Sigmoid colon (tissue), 6 donors: ENCODE measurements at regions not wholly inside any gene's neighbourhood (a gene's known extent, or its start where the extent isn't known, plus 50 kb on each side); places are given as distances from the start of the nearest gene placed in this dataset.

Experiments used
- DNase-seq: peaks from one replicate; pipeline ENCODE4 v3.0.0-alpha.2; 2019
- H3K27ac ChIP-seq, 4 donors: fragments of 200-600 bp; sonication (generic); one replicate each; pipeline ENCODE4 v1.5.1; 2016 to 2019; ENCODE audit warnings: mild to moderate bottlenecking in 1 of 4
- H3K27me3 ChIP-seq, 3 donors: fragments of 200-600 bp; sonication (generic); one replicate each; pipeline ENCODE4 v1.5.1; 2019; ENCODE audit warnings: mild to moderate bottlenecking in 1 of 3
- H3K36me3 ChIP-seq, 4 donors: fragments of 200-600 bp; sonication (generic); one replicate each; pipeline ENCODE4 v1.5.1; 2016 to 2019
- H3K4me1 ChIP-seq, 4 donors: fragments of 200-600 bp; sonication (generic); one replicate each; pipeline ENCODE4 v1.5.1; 2017 to 2019
- H3K4me3 ChIP-seq, 4 donors: fragments of 200-600 bp; sonication (generic); one replicate each; pipeline ENCODE4 v1.5.1; 2017 to 2019; ENCODE audit warnings: mild to moderate bottlenecking in 2 of 4, moderate library complexity in 1 of 4
- H3K9me3 ChIP-seq, 4 donors: fragments of 200-600 bp in 3 of 4; sonication (generic) in 3 of 4; one replicate each; pipeline versions ENCODE4 v1.5.1 to v1.6.1; 2013 to 2019
- CTCF ChIP-seq, 4 experiments: fragments of 450-650 bp in 3 of 4; fragments of 200-600 bp in 1 of 4; IDR thresholded peaks; one replicate each; pipeline ENCODE4 v1.5.1; 2016 to 2019; ENCODE audit warnings: antibody characterized with exemption in 4 of 4, mild to moderate bottlenecking in 3 of 4, moderate library complexity in 2 of 4
- EP300 ChIP-seq, 4 donors: sonication (generic); formaldehyde crosslinking; IDR thresholded peaks; one replicate each; pipeline ENCODE4 v1.6.1; 2017; ENCODE audit warnings: antibody characterized with exemption in 4 of 4
- POLR2A ChIP-seq, 2 donors: fragments of 450-650 bp; IDR thresholded peaks; one replicate each; pipeline ENCODE4 v1.6.1; 2016; ENCODE audit warnings: antibody characterized with exemption in 2 of 2, mild to moderate bottlenecking in 2 of 2, moderate library complexity in 2 of 2
- POLR2AphosphoS5 ChIP-seq, 4 donors: sonication (generic); formaldehyde crosslinking; IDR thresholded peaks; one replicate each; pipeline ENCODE4 v1.6.1; 2017; ENCODE audit warnings: antibody characterized with exemption in 4 of 4
- WGBS, 2 donors: extraction: QIAGEN DNeasy Blood & Tissue Kit; methylation state at CpG; one replicate each; pipeline ENCODE4 v1.1.7; 2013; 5-methylcytosine and 5-hydroxymethylcytosine counted together
- intact Hi-C: fragments of 100-400 bp; cut with DNase I; formaldehyde crosslinking; loops from one replicate; pipeline ENCODE4 v1.15.1; 2023
- donor health status: healthy with polysubstance abuse.
- donor health status: healthy.

GRCh38 chr22:22978637-22979036 is 91.0 kb downstream of the IGLL5 start:
- Histone ChIP-seq H3K36me3 (no peaks in the 10 kb centered on the region), H3K4me1 (no peaks in the 10 kb centered on the region), H3K9me3 (peaks cover 0 to 3% (median 0%) of the 10 kb centered on the region in 4 donors), H3K4me3 (no peak overlapping the region), H3K27ac (no peak overlapping the region), H3K27me3 (no peaks in the 10 kb centered on the region)
- TF ChIP-seq CTCF (IDR thresholded peaks at IDR 0.05) (no peak), EP300 (IDR thresholded peaks at IDR 0.05) (no peak), POLR2A (IDR thresholded peaks at IDR 0.05) (no peak), POLR2AphosphoS5 (IDR thresholded peaks at IDR 0.05) (no peak)
- intact Hi-C loops: no loop called here
- DNase-seq: no peak

GRCh38 chr22:22979121-22979724 is 91.1 kb upstream of the GNAZ start:
- TF ChIP-seq POLR2AphosphoS5 (IDR thresholded peaks at IDR 0.05) (no peak), CTCF (IDR thresholded peaks at IDR 0.05) (no peak), EP300 (IDR thresholded peaks at IDR 0.05) (no peak), POLR2A (IDR thresholded peaks at IDR 0.05) (no peak)
- WGBS, 2 donors: 65 to 79% methylated on average over 4 of the region's 4 CpGs
- intact Hi-C loops: no loop called here
- no peak overlapping the region for H3K27ac ChIP-seq
- H3K36me3 ChIP-seq: no peaks in the 10 kb centered on the region
- H3K27me3 ChIP-seq: no peaks in the 10 kb centered on the region
- DNase-seq: no peak
- H3K4me3 ChIP-seq: no peak overlapping the region
- H3K9me3 ChIP-seq: peaks cover 0 to 3% (median 0%) of the 10 kb centered on the region in 4 donors
- no peaks in the 10 kb centered on the region for H3K4me1 ChIP-seq

DNA sequence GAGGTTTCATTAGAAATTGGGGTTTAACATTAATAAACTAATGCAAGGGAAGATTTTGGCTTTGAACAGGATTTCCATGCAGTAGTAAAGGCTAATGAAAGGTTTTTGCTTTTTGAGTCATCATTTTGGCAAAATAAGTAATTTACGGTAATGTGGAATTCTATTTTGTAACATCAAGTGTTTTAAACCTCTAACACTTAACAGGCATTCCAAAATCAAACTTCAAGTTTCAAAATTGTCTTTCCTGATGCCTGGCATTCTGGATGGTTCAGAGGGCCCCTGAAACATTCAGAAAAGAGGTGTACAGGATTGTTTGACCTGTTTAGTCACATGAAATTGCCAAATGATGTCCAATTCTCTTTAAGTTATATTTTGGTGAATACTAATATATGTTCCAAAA is 90.4 kb upstream of the GNAZ start:
- DNase-seq: no peak
- no peak overlapping the region for H3K27ac ChIP-seq
- no peak overlapping the region for H3K4me3 ChIP-seq
- no peaks in the 10 kb centered on the region for H3K27me3 ChIP-seq
- no peaks in the 10 kb centered on the region for H3K4me1 ChIP-seq
- no peaks in the 10 kb centered on the region for H3K36me3 ChIP-seq
- WGBS, 2 donors: 91 to 94% methylated on average over 1 of the region's 1 CpG
- intact Hi-C loops: no loop called here
- peaks cover 0 to 3% (median 0%) of the 10 kb centered on the region in 4 donors for H3K9me3 ChIP-seq
- no peak for TF ChIP-seq POLR2AphosphoS5 (IDR thresholded peaks at IDR 0.05)
- no peak for TF ChIP-seq EP300 (IDR thresholded peaks at IDR 0.05)
- TF ChIP-seq CTCF (IDR thresholded peaks at IDR 0.05): no peak
- no peak for TF ChIP-seq POLR2A (IDR thresholded peaks at IDR 0.05)

- 54 to 61% methylated on average over 3 of the region's 3 CpGs for WGBS, 2 donors
- TF ChIP-seq EP300 (IDR thresholded peaks at IDR 0.05) (no peak), POLR2A (IDR thresholded peaks at IDR 0.05) (no peak)
- Histone ChIP-seq H3K4me1 (no peaks in the 10 kb centered on the region), H3K9me3 (peaks cover 0 to 3% (median 0%) of the 10 kb centered on the region in 4 donors), H3K36me3 (no peaks in the 10 kb centered on the region), H3K27ac (no peak overlapping the region), H3K27me3 (peaks cover 0 to 5% (median 3%) of the 10 kb centered on the region in 3 donors), H3K4me3 (no peak overlapping the region)
- intact Hi-C loops: no loop called here
- no peak for DNase-seq
Measured at GRCh38 chr22:22981670-22982571, 88.4 kb upstream of the GNAZ start.

DNA sequence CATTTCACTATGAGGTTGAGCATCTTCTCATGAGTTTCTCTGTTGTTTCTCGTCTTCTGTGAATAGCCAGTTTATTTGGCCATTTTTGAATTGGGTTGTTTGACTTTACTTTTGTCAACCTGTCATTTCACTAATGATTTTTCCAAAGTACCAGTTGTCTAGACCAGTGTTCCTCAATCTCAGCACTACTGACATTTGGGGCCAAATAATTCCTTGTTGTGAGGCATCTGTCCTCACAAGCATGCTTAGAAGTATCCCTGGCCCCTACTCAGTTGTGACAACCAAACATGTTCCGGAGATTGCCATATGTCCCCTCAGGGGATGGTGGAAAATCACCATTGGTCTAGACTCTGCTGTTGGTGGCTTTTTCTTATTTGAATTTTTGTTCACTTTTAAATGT is 87.7 kb upstream of the GNAZ start:
- WGBS, 2 donors: 76 to 77% methylated on average over 2 of the region's 2 CpGs
- Histone ChIP-seq H3K27ac (no peak overlapping the region), H3K9me3 (peaks cover 0 to 3% (median 0%) of the 10 kb centered on the region in 4 donors), H3K36me3 (no peaks in the 10 kb centered on the region), H3K27me3 (peaks cover 0 to 5% (median 3%) of the 10 kb centered on the region in 3 donors), H3K4me3 (no peak overlapping the region), H3K4me1 (no peaks in the 10 kb centered on the region)
- no peak for DNase-seq
- no peak for TF ChIP-seq POLR2AphosphoS5 (IDR thresholded peaks at IDR 0.05)
- no peak for TF ChIP-seq EP300 (IDR thresholded peaks at IDR 0.05)
- no peak for TF ChIP-seq POLR2A (IDR thresholded peaks at IDR 0.05)
- no peak for TF ChIP-seq CTCF (IDR thresholded peaks at IDR 0.05)
- intact Hi-C loops: no loop called here
